ENCODE measurements at regions not wholly inside any gene's neighbourhood (a gene's known extent, or its start where the extent isn't known, plus 50 kb on each side); places are given as distances from the start of the nearest gene placed in this dataset.

GRCh38 chr5:138666226-138666742 lies 86.9 kb upstream of the CTNNA1 start:
- Histone ChIP-seq H2BK120ac (ENCODE audit: low read depth, low read length) (no peak overlapping the region), H3K9me3 (ENCODE audit: control insufficient read depth, insufficient read depth, low read length) (no peaks in the 10 kb centered on the region), H2AFZ (replicated peaks; ENCODE audit: low read length, poor library complexity) (no peak overlapping the region), H3K18ac (ENCODE audit: low read depth, low read length) (no peak overlapping the region), H3K27ac (ENCODE audit: insufficient read depth, low read length) (no peak overlapping the region), H3K4me2 (ENCODE audit: low read depth, low read length) (no peak overlapping the region), H3K14ac (replicated peaks; ENCODE audit: low read depth, low read length) (no peak overlapping the region), H2AK5ac (ENCODE audit: low read depth, low read length) (no peak overlapping the region), H4K8ac (ENCODE audit: low read depth in 2 of 2, low read length in 2 of 2) (no peak overlapping the region), H2BK20ac (ENCODE audit: low read depth, low read length) (no peak overlapping the region), H3K79me1 (ENCODE audit: low read depth in 1 of 2, low read length in 2 of 2) (no peaks in the 10 kb centered on the region), H2BK5ac (ENCODE audit: low read depth, low read length, poor library complexity, severe bottlenecking) (no peak overlapping the region), H4K20me1 (ENCODE audit: insufficient read depth, low read length) (no peaks in the 10 kb centered on the region; the same call in 1 of the 2 replicates), H3K4ac (ENCODE audit: low read depth, low read length) (no peak overlapping the region), H3K9me1 (ENCODE audit: insufficient read depth, low read length) (no peaks in the 10 kb centered on the region; the same call in 1 of the 2 replicates), H4K91ac (ENCODE audit: insufficient read depth, low read depth, low read length) (no peak overlapping the region), H3K56ac (ENCODE audit: extremely low read depth, insufficient read depth, low read length) (no peak overlapping the region), H3K9ac (ENCODE audit: low read depth, low read length) (no peak overlapping the region), H2BK15ac (ENCODE audit: low read depth, low read length) (no peak overlapping the region), H3K36me3 (ENCODE audit: control insufficient read depth, insufficient read depth, low read length) (no peaks in the 10 kb centered on the region), H3K4me3 (ENCODE audit: insufficient read depth, low read depth, low read length) (no peak overlapping the region), H3K27me3 (ENCODE audit: control insufficient read depth, insufficient read depth, low read length) (peaks cover 6% of the 10 kb centered on the region), H3K4me1 (ENCODE audit: control insufficient read depth, insufficient read depth, low read length) (no peaks in the 10 kb centered on the region), H4K5ac (ENCODE audit: low read depth, low read length) (no peak overlapping the region), H2AK9ac (replicated peaks; ENCODE audit: low read depth, low read length, poor library complexity) (no peak overlapping the region), H3K23ac (ENCODE audit: low read depth, low read length) (no peak overlapping the region)
- ChIA-PET POLR2A (ENCODE audit: unreplicated experiment) (no interaction called here), CTCF (no interaction called here)
- no CpG with 5 or more reads among the region's 8 CpGs for WGBS, 2 experiments (ENCODE audit: extremely low coverage in 2 of 2, insufficient read length in 1 of 2)
- dilution Hi-C loops (cut with HindIII; ENCODE audit: low sequenced_read_pairs, unreplicated experiment) (no loop called here), intact Hi-C loops (cut with micrococcal nuclease) (no loop called here), in situ Hi-C loops (cut with MboI; ENCODE audit: low sequenced_read_pairs) (no loop called here)
- no peak for DNase-seq
- BruUV-seq (replicated peaks): no TSS peak
- no peak for ATAC-seq (ENCODE audit: low read depth)
- TF ChIP-seq POLR2A (IDR thresholded peaks at IDR 0.05; ENCODE audit: low read depth, low read length) (no peak), CTCF (conservative IDR thresholded peaks at IDR 0.05; ENCODE audit: low read depth, low read length) (no peak), MAZ (IDR thresholded peaks at IDR 0.05; ENCODE audit: borderline replicate concordance, low read depth, low read length) (no peak), SMC3 (IDR thresholded peaks at IDR 0.05; ENCODE audit: low read depth, low read length) (no peak), RCOR1 (IDR thresholded peaks at IDR 0.05; ENCODE audit: insufficient replicate concordance, low read length) (no peak), MAFK (IDR thresholded peaks at IDR 0.05; ENCODE audit: low read depth, low read length) (no peak), USF2 (IDR thresholded peaks at IDR 0.05; ENCODE audit: low read depth, low read length) (no peak), CHD1 (IDR thresholded peaks at IDR 0.05; ENCODE audit: low read depth, low read length) (no peak)

Data from IMR-90 (cell line).